ENCODE measurements at regions not wholly inside any gene's neighbourhood (a gene's known extent, or its start where the extent isn't known, plus 50 kb on each side); places are given as distances from the start of the nearest gene placed in this dataset.

DNA sequence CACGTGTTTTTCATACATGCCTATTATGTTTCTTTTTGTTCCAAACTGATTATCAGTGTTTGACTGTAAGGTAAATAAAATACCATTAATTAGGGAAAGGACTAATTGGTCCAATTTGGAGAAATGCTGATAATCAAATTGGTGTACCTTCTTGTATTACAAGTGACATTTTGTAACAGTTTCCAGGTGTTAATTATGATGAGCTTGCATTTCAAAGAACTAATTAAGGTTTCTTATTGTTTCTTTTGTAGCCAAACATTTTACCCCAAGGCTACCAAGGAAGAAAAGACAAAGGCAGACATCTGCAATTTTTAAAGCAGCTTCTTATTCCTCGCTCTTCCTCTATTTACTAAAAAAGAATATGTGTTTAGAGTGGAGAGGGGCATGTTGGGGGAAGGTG lies 88.7 kb upstream of the GRIK1 start:
- H3K4me1 ChIP-seq (ENCODE audit: control insufficient read depth in 4 of 4, insufficient read depth in 4 of 4, low read length in 3 of 4), result no peaks in the 10 kb centered on the region
- no peaks in the 10 kb centered on the region for H3K27me3 ChIP-seq (ENCODE audit: control insufficient read depth in 4 of 4, insufficient read depth in 4 of 4, low read length in 3 of 4)
- WGBS, result 71% methylated on average over 2 of the region's 2 CpGs
- no peak overlapping the region for H3K9ac ChIP-seq (ENCODE audit: low read depth in 1 of 2, low read length in 2 of 2)
- TF ChIP-seq SP1 (IDR thresholded peaks at IDR 0.05), result no peak
- TF ChIP-seq RXRA (IDR thresholded peaks at IDR 0.05), result no peak
- no peak for TF ChIP-seq TAF1 (conservative IDR thresholded peaks at IDR 0.05)
- TF ChIP-seq FOXA2 (IDR thresholded peaks at IDR 0.05), result no peak
- TF ChIP-seq, protein P1, sequence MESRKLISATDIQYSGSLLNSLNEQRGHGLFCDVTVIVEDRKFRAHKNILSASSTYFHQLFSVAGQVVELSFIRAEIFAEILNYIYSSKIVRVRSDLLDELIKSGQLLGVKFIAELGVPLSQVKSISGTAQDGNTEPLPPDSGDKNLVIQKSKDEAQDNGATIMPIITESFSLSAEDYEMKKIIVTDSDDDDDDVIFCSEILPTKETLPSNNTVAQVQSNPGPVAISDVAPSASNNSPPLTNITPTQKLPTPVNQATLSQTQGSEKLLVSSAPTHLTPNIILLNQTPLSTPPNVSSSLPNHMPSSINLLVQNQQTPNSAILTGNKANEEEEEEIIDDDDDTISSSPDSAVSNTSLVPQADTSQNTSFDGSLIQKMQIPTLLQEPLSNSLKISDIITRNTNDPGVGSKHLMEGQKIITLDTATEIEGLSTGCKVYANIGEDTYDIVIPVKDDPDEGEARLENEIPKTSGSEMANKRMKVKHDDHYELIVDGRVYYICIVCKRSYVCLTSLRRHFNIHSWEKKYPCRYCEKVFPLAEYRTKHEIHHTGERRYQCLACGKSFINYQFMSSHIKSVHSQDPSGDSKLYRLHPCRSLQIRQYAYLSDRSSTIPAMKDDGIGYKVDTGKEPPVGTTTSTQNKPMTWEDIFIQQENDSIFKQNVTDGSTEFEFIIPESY (IDR thresholded peaks at IDR 0.05), result no peak
- no peak for TF ChIP-seq JUND (IDR thresholded peaks at IDR 0.05)
- TF ChIP-seq CTCF (IDR thresholded peaks at IDR 0.05; ENCODE audit: low read depth, low read length, missing input control), result no peak
- no peak for TF ChIP-seq HNF4G (IDR thresholded peaks at IDR 0.05)
- TF ChIP-seq REST (IDR thresholded peaks at IDR 0.05), result no peak
- TF ChIP-seq RAD21 (IDR thresholded peaks at IDR 0.05), result no peak
- TF ChIP-seq, protein P2, sequence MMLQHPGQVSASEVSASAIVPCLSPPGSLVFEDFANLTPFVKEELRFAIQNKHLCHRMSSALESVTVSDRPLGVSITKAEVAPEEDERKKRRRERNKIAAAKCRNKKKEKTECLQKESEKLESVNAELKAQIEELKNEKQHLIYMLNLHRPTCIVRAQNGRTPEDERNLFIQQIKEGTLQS (IDR thresholded peaks at IDR 0.05), result no peak
- TF ChIP-seq EGR1 (IDR thresholded peaks at IDR 0.05; ENCODE audit: low read depth in 2 of 2), result no peak
- TF ChIP-seq, protein P3, sequence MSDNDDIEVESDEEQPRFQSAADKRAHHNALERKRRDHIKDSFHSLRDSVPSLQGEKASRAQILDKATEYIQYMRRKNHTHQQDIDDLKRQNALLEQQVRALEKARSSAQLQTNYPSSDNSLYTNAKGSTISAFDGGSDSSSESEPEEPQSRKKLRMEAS (IDR thresholded peaks at IDR 0.05), result no peak
- no peak overlapping the region for H3K4me3 ChIP-seq (ENCODE audit: low read depth in 1 of 3, low read length in 3 of 3)
- peaks cover 0 to 4% (median 1%) of the 10 kb centered on the region in 4 donors for H3K9me3 ChIP-seq (ENCODE audit: control insufficient read depth in 4 of 4, low read length in 3 of 4)
- DNase-seq (ENCODE audit: low spot score), result no peak
- no peaks in the 10 kb centered on the region for H3K36me3 ChIP-seq (ENCODE audit: control insufficient read depth in 4 of 4, insufficient read depth in 3 of 4, low read depth in 1 of 4, low read length in 3 of 4)
- no peak overlapping the region for H3K27ac ChIP-seq (ENCODE audit: low read depth in 1 of 2, low read length in 2 of 2)

- Histone ChIP-seq H3K27me3 (ENCODE audit: control insufficient read depth in 4 of 4, insufficient read depth in 4 of 4, low read length in 3 of 4) (no peaks in the 10 kb centered on the region), H3K9me3 (ENCODE audit: control insufficient read depth in 4 of 4, low read length in 3 of 4) (peaks cover 0 to under 1% (median 0%) of the 10 kb centered on the region in 4 donors), H3K27ac (ENCODE audit: low read depth in 1 of 2, low read length in 2 of 2) (no peak overlapping the region), H3K9ac (ENCODE audit: low read depth in 1 of 2, low read length in 2 of 2) (no peak overlapping the region), H3K36me3 (ENCODE audit: control insufficient read depth in 4 of 4, insufficient read depth in 3 of 4, low read depth in 1 of 4, low read length in 3 of 4) (no peaks in the 10 kb centered on the region), H3K4me1 (ENCODE audit: control insufficient read depth in 4 of 4, insufficient read depth in 4 of 4, low read length in 3 of 4) (no peaks in the 10 kb centered on the region), H3K4me3 (ENCODE audit: low read depth in 1 of 3, low read length in 3 of 3) (no peak overlapping the region)
- DNase-seq (ENCODE audit: low spot score), result no peak
- WGBS, result 62% methylated on average over 6 of the region's 6 CpGs
- no peak for TF ChIP-seq REST (IDR thresholded peaks at IDR 0.05)
- TF ChIP-seq, protein P2 (IDR thresholded peaks at IDR 0.05), result no peak
- TF ChIP-seq, protein P3 (IDR thresholded peaks at IDR 0.05), result no peak
- TF ChIP-seq FOXA1 (IDR thresholded peaks at IDR 0.05), result no peak
- no peak for TF ChIP-seq GABPA (IDR thresholded peaks at IDR 0.05 in 1 of 2, conservative IDR thresholded peaks at IDR 0.05 in 1 of 2)
- no peak for TF ChIP-seq SP1 (IDR thresholded peaks at IDR 0.05)
- no peak for TF ChIP-seq CTCF (IDR thresholded peaks at IDR 0.05; ENCODE audit: low read depth, low read length, missing input control)
- no peak for TF ChIP-seq EGR1 (IDR thresholded peaks at IDR 0.05; ENCODE audit: low read depth in 2 of 2)
- no peak for TF ChIP-seq JUND (IDR thresholded peaks at IDR 0.05)
- no peak for TF ChIP-seq RAD21 (IDR thresholded peaks at IDR 0.05)
Observed at GRCh38 chr21:30027986-30028385, 88.2 kb upstream of the GRIK1 start.
